MV-4-11 (cell line): ENCODE measurements at regions not wholly inside any gene's neighbourhood (a gene's known extent, or its start where the extent isn't known, plus 50 kb on each side); places are given as distances from the start of the nearest gene placed in this dataset.

Experiments
- DNase-seq: peaks from one replicate; lab custom pipeline; 2025; lab: John Stamatoyannopoulos, UW

DNA sequence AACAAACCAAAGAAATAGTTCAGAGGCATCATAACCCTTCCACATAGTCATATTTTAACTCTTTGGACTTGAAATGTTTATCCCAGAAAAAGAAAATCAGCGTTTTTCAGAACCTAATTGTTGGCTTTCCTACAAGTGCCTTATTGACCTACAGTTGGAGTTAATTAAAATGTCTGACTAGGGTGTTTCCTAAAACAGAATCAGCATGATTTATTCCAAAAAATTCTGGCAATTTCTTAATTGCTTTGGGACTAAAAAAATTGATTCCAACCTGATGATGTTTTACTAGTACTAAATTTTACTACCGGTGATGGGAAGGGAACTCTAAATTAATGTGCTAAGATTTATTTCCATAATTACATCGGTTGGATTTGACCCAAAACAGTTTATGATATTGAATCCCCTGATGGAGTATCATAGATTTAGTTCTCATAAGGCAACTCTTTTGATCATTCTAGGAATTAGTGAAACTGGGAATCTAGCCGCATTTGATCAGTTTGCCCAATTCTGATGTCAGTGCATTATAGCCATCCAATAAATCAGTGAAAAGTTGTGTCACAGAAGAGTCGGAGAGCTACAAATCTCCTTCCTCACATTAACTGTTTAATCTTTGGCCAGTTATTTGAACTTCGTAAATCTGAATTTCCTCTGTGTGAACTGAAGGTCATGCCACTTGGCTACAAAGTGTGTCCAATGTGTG is 134.3 kb upstream of the DSEL start:
- DNase-seq, result no peak

GRCh38 chr18:67646890-67647289 is 130.4 kb upstream of the DSEL start:
- DNase-seq, result no peak

DNA sequence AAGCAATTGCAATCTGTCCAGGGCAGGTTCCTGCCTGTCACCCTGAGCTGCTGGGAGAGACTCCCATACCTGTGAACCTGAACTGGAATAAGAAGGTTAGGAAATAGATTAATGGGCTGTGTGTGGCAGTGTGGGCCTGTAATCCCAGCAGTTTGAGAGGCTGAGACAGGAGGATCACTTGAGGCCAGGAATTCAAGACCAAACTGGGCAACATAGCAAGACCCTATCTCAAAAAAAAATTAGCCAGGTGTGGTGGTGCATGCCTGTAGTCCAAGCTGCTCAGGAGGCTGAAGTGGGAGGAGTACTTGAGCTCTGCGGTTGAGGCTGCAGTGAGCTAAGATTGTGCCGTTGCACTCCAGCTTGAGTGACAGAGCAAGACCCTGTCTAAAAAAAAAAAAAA is 127.7 kb upstream of the DSEL start:
- no peak for DNase-seq

DNA sequence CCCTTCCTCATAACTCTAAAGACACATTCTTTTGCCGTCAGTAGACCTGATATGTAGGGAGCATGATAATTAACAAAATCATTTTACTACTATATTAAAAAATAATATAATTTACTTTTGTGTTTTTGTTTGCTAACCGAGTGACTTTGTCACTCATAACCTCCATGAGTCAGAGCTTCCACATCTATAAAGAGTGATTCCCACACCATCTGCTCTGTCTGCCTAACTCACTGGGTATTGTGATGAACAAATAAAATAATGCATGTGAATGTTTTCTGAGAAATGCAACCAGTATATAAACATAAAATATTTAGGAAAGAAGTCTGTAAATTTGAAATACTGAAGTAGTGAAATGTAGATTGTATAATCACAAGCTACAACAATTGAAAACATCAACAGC is 123.4 kb upstream of the DSEL start:
- DNase-seq, result no peak

GRCh38 chr18:67636597-67637385 is 120.3 kb upstream of the DSEL start:
- DNase-seq, result no peak

DNA sequence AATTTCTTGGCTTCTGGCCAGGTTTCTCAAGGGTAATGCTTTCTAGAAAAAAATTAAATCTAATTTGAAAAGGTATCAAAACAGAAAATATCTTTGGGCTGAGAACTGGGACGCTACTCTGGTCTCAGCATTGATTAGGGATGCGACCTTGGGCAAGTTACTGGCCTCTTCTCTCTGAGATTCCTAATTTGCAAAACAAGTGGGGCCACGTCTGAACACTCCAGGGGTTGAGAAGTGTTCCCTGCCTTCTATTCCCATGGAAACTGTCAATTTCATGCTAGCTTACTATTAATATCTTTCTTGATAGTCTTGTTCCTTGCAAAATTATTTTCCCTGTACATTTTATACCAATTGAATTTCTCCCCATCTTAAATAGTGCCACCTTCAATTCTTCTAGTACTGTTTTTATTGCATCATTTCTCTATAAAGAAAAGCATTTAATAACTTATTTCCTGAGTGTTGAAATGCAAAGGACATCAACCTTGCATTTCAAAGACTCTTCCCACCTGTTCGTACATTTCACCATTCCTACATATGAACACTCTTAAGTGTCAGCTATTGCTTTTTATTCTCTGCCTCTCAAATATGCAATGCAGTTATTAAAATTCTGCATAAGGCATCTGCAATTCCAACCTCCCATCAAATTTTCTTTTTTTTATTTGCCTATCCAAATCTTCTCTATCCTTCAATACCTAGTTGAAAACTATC is 118.3 kb upstream of the DSEL start:
- no peak for DNase-seq

GRCh38 chr18:67633939-67634338 is 117.4 kb upstream of the DSEL start:
- DNase-seq, result no peak

DNA sequence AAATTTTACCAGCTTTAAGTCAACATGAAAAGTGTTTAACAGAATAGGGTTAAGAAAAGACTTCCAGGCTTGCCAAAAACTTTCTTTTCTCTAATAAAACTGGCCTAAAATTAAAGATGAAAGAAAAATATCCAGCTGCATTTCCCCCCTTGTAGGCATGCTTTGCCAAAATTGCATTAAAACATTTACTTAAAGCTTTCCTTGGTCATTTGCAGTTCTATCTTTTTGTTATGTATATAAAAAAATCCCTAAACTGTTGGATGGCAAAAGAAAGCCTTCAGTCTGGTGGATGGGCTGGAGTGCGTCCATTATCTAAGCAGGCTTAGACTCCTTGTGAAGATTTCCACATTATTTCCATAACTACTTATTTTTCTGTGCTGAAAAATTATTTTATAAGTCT is 105.4 kb upstream of the DSEL start:
- DNase-seq, result no peak

- DNase-seq, result no peak
Observed at GRCh38 chr18:67621049-67621713, 104.7 kb upstream of the DSEL start.

DNA sequence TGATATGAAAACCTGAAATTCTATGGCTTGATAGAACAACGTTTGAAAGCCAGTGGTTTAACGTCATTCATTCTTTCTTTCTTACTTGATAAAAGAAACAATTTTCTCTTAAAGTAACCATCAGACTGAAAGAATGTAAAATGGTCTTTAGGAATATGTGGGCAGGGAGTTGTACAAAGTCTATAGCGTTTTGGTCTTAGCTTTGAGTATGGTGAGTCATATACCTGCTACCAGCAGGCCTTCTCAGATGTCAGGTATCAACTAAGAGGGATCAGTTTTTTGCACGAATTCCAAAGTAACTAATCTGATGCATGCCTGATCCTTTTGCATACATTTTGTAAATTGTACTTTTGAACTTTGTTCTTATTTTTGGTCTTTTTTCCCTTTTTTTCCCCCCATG is 101.5 kb upstream of the DSEL start:
- no peak for DNase-seq

GRCh38 chr18:67615876-67616275 is 99.4 kb upstream of the DSEL start:
- DNase-seq, result no peak

DNA sequence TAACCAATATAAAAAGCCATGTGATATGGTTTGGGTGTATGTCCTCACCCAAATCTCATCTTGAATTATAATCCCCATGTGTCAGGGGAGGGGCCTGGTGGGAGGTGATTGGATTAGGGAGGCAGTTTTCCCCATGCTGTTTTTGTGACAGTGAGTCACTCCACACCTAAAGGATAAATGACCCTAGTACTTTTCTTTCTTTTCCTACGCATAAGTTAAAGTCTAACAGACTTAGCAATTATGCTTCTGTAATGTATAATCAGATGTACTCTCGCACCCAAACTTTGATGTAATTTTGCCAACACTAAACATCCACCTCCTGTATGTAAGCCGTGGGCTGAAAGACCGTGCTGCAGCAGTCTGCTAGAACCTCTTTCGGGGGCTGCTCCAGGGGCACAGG is 97.2 kb upstream of the DSEL start:
- DNase-seq, result no peak

- DNase-seq, result no peak
Observed at GRCh38 chr18:67612281-67612680, 95.8 kb upstream of the DSEL start.

DNA sequence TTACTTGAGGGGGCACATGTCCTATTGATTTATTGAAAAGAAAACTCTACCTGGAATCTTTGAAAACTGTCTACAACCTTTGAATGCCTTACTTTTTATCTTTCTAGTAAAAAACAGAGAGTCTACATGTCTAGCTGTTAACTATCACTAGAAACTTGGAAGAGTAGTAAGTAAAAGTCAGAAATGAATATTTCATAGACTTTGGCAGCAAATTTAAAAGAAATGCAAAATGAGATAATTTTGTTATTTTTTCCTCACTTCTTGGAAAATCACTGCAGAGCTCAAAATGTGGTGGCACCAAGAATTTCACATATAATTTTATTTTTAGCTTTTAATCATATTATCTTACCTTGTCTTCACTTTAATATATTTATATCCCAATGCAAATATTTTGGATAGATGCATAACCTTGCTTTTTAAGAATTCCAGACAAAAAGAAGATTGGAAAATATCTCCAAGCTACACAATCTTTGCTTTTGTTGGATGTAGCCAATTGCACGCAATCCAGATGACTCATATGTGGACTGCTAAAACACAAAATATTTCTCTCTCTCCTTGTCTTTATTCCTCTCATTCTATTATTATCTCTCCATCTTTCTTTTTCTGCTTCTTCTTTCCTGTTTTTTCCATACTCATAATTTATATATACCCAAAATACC is 92.2 kb upstream of the DSEL start:
- DNase-seq, result no peak

DNA sequence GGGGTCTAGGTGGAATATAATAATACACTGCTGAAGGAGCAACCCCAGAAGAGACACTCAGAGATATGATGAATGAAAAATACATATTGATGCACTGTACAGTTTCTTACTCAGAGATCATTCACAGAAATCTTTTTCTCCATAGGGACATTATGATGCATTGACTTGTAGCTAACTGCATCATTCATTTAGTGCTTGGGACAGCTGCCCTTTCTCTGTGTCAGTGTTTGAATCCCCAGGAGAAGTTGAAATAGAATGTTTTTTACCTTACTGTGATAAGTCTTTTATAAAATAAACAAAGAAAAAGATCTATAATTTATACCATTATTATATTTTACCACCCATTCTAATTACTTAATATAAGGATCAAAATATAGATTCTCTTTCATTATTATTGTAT is 91.7 kb upstream of the DSEL start:
- no peak for DNase-seq

DNA sequence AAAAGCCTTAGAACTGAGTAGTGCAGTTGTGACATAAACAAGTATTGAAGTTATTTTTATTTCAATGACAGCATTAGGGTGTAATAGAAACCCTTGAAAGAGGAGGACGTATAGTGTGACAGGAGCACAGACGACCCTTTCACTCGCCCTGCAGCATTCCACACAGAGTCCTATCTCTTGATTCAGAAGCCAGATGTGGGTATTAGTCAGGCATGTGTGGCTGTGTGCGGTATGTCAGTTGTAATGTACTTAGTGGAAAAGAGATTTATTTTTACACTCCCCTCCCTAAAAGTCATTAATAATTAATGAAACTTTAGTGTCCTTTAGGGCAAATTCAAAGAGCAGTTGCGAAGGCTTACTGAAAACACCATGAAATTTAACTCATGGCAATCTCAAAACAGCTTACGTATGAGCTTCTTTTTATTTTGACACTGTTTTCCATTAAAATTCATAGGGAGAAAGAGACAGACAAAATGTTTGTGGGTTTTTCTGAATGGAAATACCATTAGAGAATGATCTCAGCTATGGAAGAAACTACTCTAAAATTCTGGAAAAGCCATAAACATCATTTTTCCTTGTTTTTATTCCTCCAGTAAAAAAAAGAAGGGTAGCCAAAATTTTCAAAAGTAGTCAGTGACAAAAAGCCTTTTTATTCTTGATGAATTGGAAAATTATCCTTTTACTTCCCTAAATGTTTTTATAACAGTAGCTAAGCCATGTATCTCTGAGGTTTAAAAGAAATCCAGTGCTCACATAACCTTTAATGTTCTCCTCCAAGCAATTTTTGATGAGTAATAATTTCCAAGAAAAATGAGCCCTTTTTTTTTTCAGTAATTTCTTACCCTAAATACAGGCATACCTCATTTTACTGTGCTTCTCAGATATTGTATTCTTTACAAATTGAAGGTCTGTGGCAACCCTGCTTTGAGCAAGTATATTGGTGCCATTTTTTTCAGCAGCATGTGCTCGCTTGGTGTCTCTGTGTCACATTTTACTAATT is 84.0 kb upstream of the DSEL start:
- DNase-seq, result no peak

GRCh38 chr18:67599277-67599676 is 82.8 kb upstream of the DSEL start:
- DNase-seq, result no peak

DNA sequence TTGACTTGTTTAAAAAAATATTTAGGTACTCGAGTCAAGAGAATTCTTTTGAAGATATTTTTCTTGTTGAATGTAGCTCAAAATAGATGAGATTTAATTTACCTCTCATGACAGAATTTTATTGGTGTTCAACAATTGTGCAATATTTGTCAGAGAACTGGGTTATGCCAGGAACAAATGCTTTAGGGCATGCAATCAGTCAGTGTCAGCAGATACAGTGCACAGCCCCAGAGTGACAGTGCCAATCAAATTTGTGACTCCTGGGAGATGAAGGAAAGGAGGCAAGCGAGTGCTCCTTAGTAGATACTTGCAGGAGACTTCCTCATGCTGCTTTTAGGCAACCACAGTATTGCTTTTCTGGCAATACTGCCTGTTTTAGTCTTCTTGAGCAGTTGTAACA is 81.2 kb upstream of the DSEL start:
- DNase-seq, result no peak

GRCh38 chr18:67596003-67596402 is 79.5 kb upstream of the DSEL start:
- DNase-seq, result no peak

DNA sequence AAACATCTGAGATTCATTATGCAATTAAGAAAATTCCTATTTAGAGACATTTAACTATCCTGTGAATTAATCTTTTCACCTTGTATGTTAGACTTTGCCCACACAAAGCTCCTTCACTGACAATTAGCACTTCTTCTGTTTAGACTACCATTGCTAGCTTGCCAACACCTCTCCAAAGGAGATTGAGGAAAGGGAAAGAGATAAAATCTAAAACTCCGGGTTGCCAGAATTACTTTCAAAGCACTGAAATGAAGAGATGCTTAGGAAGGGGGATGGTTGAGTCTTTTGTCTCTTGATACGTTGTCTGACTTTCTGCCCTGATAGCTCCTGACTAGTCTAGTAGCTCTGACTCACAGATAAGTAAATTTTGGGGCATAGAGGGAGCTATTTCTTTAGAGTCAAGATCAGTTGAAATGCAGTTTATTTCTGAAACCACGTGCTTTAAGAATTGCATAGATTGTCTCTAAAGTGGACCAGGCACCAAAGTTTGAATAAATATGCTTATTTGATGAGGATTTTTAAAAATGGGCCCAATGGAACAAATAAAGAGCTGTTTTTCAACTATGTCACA is 74.1 kb upstream of the DSEL start:
- no peak for DNase-seq
